SK-N-SH (cell line): ENCODE measurements at regions not wholly inside any gene's neighbourhood (a gene's known extent, or its start where the extent isn't known, plus 50 kb on each side); places are given as distances from the start of the nearest gene placed in this dataset.

Source experiments
- CTCF ChIA-PET: fragments of 300-600, 350-600 bp; formaldehyde crosslinking; extraction: SDS; loops from one replicate; lab custom pipeline; 2021; lab: Yijun Ruan, JAX
- POLR2A ChIA-PET: fragments of 350-600 bp; sonication (Branson Sonifier 250); formaldehyde crosslinking; extraction: SDS; loops from one replicate; lab custom pipeline; 2020; ENCODE audit warnings: antibody characterized with exemption, inconsistent platforms; lab: Yijun Ruan, JAX
- DNase-seq: peaks from one replicate; pipeline ENCODE4 v3.0.0; 2012
- H2AFZ ChIP-seq: fragments of 200-600 bp; sonication (generic); 2 replicates; pipeline ENCODE4 v1.8.1; 2016; ENCODE audit warnings: antibody characterized with exemption, mild to moderate bottlenecking, low read depth
- H3F3A ChIP-seq: fragments of 200-600 bp; sonication (generic); replicated peaks from 2 replicates; pipeline ENCODE3; 2016; ENCODE audit warnings: antibody characterized with exemption, mild to moderate bottlenecking; ENCODE audit not compliant: insufficient read depth
- H3K27ac ChIP-seq, 2 experiments: fragments of 200-500 bp in 1 of 2; fragments of 200-600 bp in 1 of 2; sonication (Bioruptor generic) in 1 of 2; sonication (generic), shearing (Covaris generic) in 1 of 2; 2 replicates each; pipeline versions ENCODE4 v1.5.1 to v1.6.1; 2014 to 2016; ENCODE audit warnings: low read depth in 2 of 2, inconsistent platforms in 1 of 2, low read length in 1 of 2, mild to moderate bottlenecking in 1 of 2, mixed read lengths in 1 of 2
- H3K27me3 ChIP-seq: fragments of 200-600 bp; sonication (generic), shearing (Covaris generic); 2 replicates; pipeline ENCODE4 v1.6.1; 2016; ENCODE audit warnings: mixed run types; ENCODE audit not compliant: insufficient read depth
- H3K36me3 ChIP-seq, 2 experiments: fragments of 200-500 bp in 1 of 2; fragments of 200-600 bp in 1 of 2; sonication (Bioruptor generic) in 1 of 2; sonication (generic) in 1 of 2; replicated peaks in 1 of 2; 2 replicates each; pipeline versions ENCODE3 to v1.5.1; 2014 to 2016; ENCODE audit warnings: low read length in 1 of 2, mild to moderate bottlenecking in 1 of 2; ENCODE audit not compliant: insufficient read depth in 2 of 2, control insufficient read depth in 1 of 2
- H3K4me1 ChIP-seq, 2 experiments: fragments of 200-500 bp in 1 of 2; fragments of 200-600 bp in 1 of 2; sonication (Bioruptor generic) in 1 of 2; sonication (generic), shearing (Covaris generic) in 1 of 2; 2 replicates each; pipeline versions ENCODE4 v1.5.1 to v1.6.1; 2014 to 2016; ENCODE audit warnings: low read depth in 1 of 2, low read length in 1 of 2, mixed run types in 1 of 2; ENCODE audit not compliant: insufficient read depth in 2 of 2, control insufficient read depth in 1 of 2
- H3K4me2 ChIP-seq: fragments of 200-600 bp; sonication (generic), shearing (Covaris generic); 2 replicates; pipeline ENCODE4 v1.6.1; 2017; ENCODE audit warnings: mixed run types
- H3K4me3 ChIP-seq, 2 experiments: fragments of 200-500 bp in 1 of 2; fragments of 200-600 bp in 1 of 2; sonication (Bioruptor generic) in 1 of 2; sonication (generic), shearing (Covaris generic) in 1 of 2; 2 replicates each; pipeline versions ENCODE4 v1.5.1 to v1.8.1; 2014 to 2016; ENCODE audit warnings: low read depth in 2 of 2, inconsistent platforms in 1 of 2, low read length in 1 of 2, mild to moderate bottlenecking in 1 of 2, mixed read lengths in 1 of 2, moderate library complexity in 1 of 2
- H3K79me2 ChIP-seq: fragments of 200-600 bp; sonication (generic); 2 replicates; pipeline ENCODE4 v1.8.1; 2017; ENCODE audit warnings: mild to moderate bottlenecking; ENCODE audit not compliant: insufficient read depth
- H3K9ac ChIP-seq: fragments of 200-600 bp; sonication (generic); 2 replicates; pipeline ENCODE4 v1.6.1; 2017; ENCODE audit warnings: mixed run types
- H3K9me2 ChIP-seq: fragments of 200-600 bp; sonication (generic); 2 replicates; pipeline ENCODE4 v1.6.1; 2017; ENCODE audit warnings: mixed run types
- H3K9me3 ChIP-seq: fragments of 200-600 bp; sonication (generic); 2 replicates; pipeline ENCODE4 v1.6.1; 2017; ENCODE audit warnings: mixed run types, mild to moderate bottlenecking, moderate library complexity
- H4K20me1 ChIP-seq: fragments of 200-600 bp; sonication (generic); 2 replicates; pipeline ENCODE4 v1.6.1; 2017; ENCODE audit warnings: mild to moderate bottlenecking, mixed run types; ENCODE audit not compliant: insufficient read depth
- CTCF ChIP-seq: fragments of 200-600 bp; sonication (generic); IDR thresholded peaks from 2 replicates; pipeline ENCODE4 v1.6.1; 2017; ENCODE audit warnings: antibody characterized with exemption, mild to moderate bottlenecking, moderate library complexity
- EP300 ChIP-seq, 2 experiments: IDR thresholded peaks; 2 replicates each; pipeline versions ENCODE4 v1.4.0 to v1.6.1; 2012; ENCODE audit warnings: borderline replicate concordance in 1 of 2, low read depth in 1 of 2, low read length in 1 of 2
- FOXJ3 ChIP-seq: sonication (generic); formaldehyde crosslinking; IDR thresholded peaks from 2 replicates; pipeline ENCODE4 v1.5.1; 2020; ENCODE audit warnings: mild to moderate bottlenecking, missing genetic modification reagents
- GABPA ChIP-seq: IDR thresholded peaks from 2 replicates; pipeline ENCODE4 v1.4.0; 2012; ENCODE audit warnings: low read depth, mild to moderate bottlenecking
- MEF2A ChIP-seq: IDR thresholded peaks from 2 replicates; pipeline ENCODE4 v1.4.0; 2012; ENCODE audit warnings: low read depth, borderline replicate concordance
- NFIC ChIP-seq: IDR thresholded peaks from 2 replicates; pipeline ENCODE4 v1.4.0; 2012; ENCODE audit warnings: borderline replicate concordance
- POLR2AphosphoS5 ChIP-seq: IDR thresholded peaks from 2 replicates; pipeline ENCODE4 v1.6.1; 2012; ENCODE audit warnings: low read depth, low read length
- SIN3A ChIP-seq: IDR thresholded peaks from 2 replicates; pipeline ENCODE4 v1.6.1; 2012; ENCODE audit warnings: low read depth, mild to moderate bottlenecking, low read length, moderate library complexity, borderline replicate concordance
- SMC3 ChIP-seq: IDR thresholded peaks from 2 replicates; pipeline ENCODE4 v1.6.1; 2012; ENCODE audit warnings: low read depth, low read length, improper control_type of control experiment
- TAF1 ChIP-seq: IDR thresholded peaks from 2 replicates; pipeline ENCODE4 v1.6.1; 2012; ENCODE audit warnings: low read depth, mild to moderate bottlenecking, low read length, moderate library complexity, borderline replicate concordance
- TEAD4 ChIP-seq: IDR thresholded peaks from 2 replicates; pipeline ENCODE4 v1.4.0; 2012; ENCODE audit warnings: mild to moderate bottlenecking, borderline replicate concordance; ENCODE audit not compliant: insufficient read depth
- TF ChIP-seq, protein P1 (sequence below): IDR thresholded peaks from 2 replicates; pipeline ENCODE4 v1.4.0; 2012; ENCODE audit warnings: low read depth
- TF ChIP-seq, protein P2 (sequence below): IDR thresholded peaks from 2 replicates; pipeline ENCODE4 v1.6.1; 2012; ENCODE audit warnings: mild to moderate bottlenecking, low read depth, low read length, moderate library complexity

GRCh38 chr13:33377825-33378224 lies 92.3 kb upstream of the STARD13 start:
- no peak overlapping the region for H3K4me2 ChIP-seq
- H3K9me3 ChIP-seq = no peaks in the 10 kb centered on the region
- no peak overlapping the region for H3K27ac ChIP-seq
- no peaks in the 10 kb centered on the region for H3K9me2 ChIP-seq
- no peaks in the 10 kb centered on the region for H4K20me1 ChIP-seq
- no peak overlapping the region for H2AFZ ChIP-seq
- no peaks in the 10 kb centered on the region for H3F3A ChIP-seq
- TF ChIP-seq SMC3 (no peak), EP300 (IDR thresholded peaks at IDR 0.05; ENCODE audit: borderline replicate concordance in 1 of 2, low read depth in 1 of 2, low read length in 1 of 2) (no peak), TEAD4 (no peak), CTCF (no peak), SIN3A (no peak), GABPA (no peak), TAF1 (no peak), POLR2AphosphoS5 (no peak), NFIC (no peak), FOXJ3 (CRISPR knock-in tag) (no peak), MEF2A (no peak)
- TF ChIP-seq, protein P1, sequence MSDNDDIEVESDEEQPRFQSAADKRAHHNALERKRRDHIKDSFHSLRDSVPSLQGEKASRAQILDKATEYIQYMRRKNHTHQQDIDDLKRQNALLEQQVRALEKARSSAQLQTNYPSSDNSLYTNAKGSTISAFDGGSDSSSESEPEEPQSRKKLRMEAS = no peak
- TF ChIP-seq, protein P2, sequence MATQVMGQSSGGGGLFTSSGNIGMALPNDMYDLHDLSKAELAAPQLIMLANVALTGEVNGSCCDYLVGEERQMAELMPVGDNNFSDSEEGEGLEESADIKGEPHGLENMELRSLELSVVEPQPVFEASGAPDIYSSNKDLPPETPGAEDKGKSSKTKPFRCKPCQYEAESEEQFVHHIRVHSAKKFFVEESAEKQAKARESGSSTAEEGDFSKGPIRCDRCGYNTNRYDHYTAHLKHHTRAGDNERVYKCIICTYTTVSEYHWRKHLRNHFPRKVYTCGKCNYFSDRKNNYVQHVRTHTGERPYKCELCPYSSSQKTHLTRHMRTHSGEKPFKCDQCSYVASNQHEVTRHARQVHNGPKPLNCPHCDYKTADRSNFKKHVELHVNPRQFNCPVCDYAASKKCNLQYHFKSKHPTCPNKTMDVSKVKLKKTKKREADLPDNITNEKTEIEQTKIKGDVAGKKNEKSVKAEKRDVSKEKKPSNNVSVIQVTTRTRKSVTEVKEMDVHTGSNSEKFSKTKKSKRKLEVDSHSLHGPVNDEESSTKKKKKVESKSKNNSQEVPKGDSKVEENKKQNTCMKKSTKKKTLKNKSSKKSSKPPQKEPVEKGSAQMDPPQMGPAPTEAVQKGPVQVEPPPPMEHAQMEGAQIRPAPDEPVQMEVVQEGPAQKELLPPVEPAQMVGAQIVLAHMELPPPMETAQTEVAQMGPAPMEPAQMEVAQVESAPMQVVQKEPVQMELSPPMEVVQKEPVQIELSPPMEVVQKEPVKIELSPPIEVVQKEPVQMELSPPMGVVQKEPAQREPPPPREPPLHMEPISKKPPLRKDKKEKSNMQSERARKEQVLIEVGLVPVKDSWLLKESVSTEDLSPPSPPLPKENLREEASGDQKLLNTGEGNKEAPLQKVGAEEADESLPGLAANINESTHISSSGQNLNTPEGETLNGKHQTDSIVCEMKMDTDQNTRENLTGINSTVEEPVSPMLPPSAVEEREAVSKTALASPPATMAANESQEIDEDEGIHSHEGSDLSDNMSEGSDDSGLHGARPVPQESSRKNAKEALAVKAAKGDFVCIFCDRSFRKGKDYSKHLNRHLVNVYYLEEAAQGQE = no peak
- TF ChIP-seq, all 33 proteins: peak for 0
- H3K4me3 ChIP-seq = no peak overlapping the region
- H3K36me3 ChIP-seq = no peaks in the 10 kb centered on the region
- H3K4me1 ChIP-seq = peaks cover 0 to 6% of the 10 kb centered on the region in 2 experiments; a peak in 2 of 4 replicates
- no peaks in the 10 kb centered on the region for H3K79me2 ChIP-seq
- H3K9ac ChIP-seq = no peak overlapping the region
- no peak for DNase-seq
- CTCF ChIA-PET = no interaction called here
- POLR2A ChIA-PET = no interaction called here
- H3K27me3 ChIP-seq = no peaks in the 10 kb centered on the region
